ENCODE measurements at regions not wholly inside any gene's neighbourhood (a gene's known extent, or its start where the extent isn't known, plus 50 kb on each side); places are given as distances from the start of the nearest gene placed in this dataset.
"Not testable (repeated sequence)": the region's sequence is repeated elsewhere in the genome, so short reads cannot be mapped to it uniquely, and the experiment has no call there.

DNA sequence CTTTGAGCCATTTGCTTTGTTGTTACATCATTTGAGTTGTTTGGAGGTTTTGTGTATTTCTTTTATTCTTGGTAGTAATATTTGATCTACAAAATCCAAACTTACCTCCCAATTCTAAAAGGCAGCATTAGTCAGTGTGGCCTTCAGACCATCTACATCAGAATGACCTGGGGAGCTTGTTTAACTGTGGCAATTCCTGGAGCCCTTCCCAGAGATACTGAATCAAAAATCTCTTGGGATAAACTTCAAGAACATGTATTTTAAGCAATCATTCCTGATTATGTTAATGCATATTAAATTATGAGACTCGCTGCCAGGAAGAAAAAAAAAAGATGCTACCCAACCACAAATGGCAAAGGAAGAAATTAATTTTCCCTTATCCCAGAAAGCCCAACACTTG, 268.9 kb upstream of the PDE4D start:
- no peak for DNase-seq

DNA sequence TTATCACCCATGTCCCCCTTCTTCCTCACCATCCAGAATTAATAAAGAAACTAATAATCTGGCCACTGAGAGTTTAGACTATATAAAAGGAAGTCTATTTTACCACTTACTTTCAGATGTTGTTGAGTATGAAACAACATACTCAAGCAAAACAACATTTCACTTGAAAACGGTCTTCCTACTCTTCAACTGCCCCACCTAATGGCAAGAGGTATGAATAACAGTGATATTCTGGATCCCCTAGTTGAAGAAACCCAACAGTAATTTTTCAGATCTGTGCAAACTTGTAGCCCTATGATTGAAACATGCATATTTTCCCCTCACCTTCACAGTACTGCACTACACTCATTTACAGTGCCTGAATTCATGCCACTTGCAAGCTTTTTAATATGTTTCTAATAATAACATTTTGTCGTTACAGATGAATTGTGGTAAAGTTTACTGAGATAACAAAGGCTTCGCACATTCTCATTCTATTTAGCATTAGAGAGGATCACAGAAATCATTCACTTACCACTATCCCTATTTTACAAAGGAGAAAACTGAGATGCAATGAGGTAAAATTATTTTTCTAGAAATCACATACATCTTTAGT, 267.9 kb upstream of the PDE4D start:
- no peak for DNase-seq

DNA sequence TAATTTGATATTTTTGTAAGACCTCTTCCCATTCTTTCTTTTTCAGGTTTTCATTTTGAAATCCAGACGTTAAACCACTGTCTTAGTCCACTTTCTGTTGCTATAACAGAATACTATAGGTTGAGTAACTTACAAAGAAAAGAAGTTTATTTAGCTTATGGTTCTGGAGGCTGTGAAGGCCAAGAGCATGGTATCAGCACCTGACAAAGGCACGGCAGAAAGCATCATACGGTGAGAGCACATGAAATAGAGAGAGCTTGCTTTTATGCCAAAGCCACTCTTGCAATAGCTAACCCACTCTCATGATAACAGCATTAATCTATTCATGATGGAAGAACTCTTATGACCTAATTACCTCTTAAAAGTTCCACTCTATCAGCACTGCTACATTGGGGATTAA, 255.6 kb upstream of the PDE4D start:
- DNase-seq: no peak

DNA sequence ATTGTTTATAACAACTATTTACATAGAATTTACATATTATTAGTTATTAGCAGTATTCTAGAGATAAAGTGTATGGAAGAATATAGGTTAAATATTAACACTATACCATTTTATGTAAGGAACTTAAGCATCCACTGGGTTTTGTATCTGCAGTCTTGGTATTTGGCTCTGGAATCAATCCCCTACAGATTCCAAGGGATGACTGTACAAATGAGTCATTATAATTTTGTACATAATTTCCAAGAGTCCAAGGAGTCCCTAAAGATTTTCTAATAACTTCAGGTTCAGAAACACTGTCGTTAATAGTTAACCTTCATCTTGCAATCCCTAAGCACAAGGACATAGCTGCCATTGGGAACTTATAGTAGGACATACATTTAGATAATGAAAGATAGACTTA, 254.8 kb upstream of the PDE4D start:
- no peak for DNase-seq

DNA sequence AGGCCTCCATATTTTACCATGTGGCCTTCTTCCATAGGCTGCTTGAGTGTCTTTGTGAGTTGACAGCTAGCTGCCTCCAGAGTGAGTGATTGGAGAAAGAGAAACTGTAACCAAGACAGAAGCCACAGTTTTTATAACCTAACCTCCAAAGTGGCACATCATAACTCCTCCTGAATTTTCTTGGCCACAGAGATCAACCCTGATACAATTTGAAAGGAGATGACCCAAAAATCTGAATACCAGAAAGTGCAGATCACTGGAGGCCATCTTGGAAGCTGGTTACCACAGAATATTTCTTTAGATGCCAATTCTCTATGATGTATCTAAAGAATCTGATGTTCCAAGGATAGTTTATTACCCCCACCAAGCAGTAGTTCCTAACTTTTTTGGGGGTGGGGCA, 254.3 kb upstream of the PDE4D start:
- no peak for DNase-seq

DNA sequence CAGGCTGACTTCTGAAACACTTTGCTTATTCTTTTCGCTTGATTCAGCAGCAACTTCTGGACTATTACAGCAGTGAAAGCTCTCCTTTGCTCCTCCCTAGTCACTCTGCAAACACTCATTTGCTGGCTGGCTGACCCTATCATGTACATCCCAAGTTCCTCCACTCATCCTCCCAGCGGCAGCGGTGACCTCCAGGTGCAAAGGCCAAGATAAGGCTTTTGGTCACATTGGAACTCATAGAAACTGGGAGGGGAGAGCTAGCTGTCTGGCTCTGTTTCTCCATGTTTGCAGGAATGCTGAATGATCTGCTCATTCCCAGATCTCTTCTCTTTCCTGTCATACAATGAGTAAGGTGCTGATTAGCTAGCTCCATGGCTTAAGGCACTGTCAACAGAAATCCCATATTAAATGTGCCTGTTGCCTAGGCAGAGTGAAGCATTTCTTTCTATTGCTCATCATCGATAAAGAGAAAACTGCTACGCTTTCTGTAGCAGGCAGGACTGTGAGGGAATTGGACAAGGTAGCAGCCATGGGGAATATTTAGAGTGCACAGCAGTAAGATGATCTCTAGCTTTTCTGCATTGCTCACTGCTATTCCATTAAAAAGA, 250.5 kb upstream of the PDE4D start:
- DNase-seq: no peak

DNA sequence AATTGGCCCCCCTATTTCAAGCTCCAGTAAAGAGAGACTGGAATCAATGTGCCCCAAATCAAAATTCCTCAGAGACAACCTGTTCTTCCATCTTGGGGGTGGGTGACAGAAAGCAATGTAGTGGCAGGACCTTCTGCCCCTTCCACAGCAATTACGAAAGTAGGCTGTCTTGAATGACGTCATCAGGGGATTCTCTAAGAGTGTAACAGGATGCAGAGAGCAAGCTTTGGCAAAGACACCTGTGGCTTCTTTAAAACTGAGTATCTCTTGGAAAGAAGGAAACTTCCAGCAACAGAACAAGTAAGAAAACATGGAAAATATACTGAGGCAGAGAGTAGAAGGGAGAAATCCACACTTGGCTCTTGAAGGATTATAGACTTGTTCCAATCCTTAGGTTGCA, 247.6 kb upstream of the PDE4D start:
- DNase-seq: no peak

DNA sequence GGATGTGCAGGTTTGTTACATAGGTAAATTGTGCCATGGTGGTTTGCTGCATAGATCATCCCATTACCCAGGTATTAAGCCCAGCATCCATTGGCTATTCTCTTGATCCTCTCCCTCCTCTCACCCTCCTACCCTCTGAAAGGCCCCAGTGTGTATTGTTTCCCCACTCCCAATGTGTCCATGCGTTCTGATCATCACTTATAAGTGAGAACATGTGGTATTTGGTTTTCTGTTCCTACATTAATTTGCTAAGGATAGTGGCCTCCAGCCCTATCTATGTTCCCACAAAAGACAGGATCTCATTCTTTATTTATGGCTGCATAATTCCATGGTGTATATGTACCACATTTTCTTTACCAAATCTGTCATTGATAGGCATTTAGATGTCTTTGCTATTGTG, 243.3 kb upstream of the PDE4D start:
- DNase-seq: no peak

DNA sequence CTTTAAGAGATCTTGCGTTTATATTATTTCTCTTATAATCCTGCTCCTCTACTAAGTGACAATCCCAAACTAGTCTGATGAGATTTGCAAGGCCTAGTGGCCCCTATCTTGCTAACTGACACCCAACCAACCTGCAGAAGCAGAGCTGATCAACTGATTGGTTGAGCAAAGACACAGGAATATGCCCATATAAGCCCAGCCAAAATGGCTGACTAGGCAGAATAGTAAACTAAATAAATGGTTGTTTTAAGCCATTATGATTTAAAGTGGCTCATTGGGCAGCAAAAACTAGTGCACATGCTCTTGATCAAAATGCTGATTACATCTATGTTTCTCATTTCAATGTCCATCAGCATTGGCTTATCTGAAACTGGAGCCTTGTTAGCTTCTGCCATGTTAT, 238.0 kb upstream of the PDE4D start:
- no peak for DNase-seq

DNA sequence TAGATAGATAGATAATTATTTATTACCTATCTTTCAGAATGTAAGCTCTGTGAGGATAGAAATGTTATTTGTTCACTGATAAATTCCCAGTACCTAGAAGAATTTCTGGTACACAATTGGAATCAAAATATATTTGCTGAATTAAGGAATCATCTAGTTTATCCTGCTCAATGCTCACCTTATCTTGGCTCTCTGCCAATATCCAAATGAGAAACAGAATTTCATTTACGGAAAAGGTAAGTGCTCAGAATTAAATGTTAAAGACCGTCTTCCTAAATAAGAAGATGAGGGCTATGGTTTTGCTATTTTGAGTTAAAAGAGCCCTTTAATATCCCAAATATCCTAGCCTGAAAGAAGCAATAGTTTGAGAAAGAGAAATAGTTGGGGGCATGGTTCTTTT, 232.1 kb upstream of the PDE4D start:
- DNase-seq: no peak

DNA sequence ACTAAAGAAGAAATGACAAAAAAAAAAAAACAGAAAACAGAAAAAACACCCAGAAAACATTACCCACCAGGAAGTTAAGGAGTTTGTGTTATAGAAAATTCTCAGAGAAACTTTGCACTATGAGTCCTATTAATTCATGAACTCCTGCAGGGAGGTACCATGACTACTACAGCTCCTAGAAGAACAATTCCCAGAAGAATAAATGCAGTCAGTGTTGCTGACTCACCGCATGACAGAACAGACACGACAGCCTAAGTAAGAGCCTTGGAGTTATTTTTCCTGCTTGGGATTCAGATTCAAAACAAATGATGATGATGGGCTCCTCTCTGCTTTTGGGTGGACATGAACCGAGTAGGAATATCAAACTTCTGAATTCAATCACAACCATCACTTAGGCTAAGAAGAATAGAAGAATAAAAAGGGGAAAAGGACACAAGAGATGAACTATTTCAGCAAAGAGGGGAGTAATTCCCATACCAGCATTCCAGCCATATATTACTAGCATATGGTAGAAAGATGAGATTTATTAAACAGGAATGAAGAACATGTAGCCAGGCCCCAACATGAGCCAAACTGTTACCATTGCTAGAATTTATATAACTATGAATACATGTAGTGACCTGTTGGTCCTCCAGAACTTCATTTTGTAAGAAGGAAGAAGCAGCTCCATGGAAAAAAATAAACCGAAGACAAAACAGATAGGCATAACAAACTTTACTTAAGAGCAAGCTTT, 209.6 kb upstream of the PDE4D start:
- DNase-seq: no peak

DNA sequence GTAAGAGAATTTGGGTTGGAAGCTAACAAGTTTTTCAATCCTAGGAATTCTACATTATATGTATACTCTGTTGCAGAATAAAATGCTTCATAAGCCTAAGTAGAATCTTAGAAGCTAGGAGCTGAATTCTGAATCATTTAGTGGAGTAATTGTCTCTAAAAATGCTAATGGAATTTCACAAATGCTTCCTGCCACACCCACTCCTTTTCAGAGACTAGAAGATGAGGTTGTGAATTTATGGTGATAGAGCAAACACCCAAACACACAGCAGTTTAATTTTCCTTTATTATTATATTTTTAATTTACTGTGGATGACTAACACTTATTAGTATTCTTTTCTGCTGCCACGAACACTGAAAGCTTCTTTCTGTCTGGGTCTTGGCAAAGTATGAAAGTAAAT, 208.0 kb upstream of the PDE4D start:
- no peak for DNase-seq

DNA sequence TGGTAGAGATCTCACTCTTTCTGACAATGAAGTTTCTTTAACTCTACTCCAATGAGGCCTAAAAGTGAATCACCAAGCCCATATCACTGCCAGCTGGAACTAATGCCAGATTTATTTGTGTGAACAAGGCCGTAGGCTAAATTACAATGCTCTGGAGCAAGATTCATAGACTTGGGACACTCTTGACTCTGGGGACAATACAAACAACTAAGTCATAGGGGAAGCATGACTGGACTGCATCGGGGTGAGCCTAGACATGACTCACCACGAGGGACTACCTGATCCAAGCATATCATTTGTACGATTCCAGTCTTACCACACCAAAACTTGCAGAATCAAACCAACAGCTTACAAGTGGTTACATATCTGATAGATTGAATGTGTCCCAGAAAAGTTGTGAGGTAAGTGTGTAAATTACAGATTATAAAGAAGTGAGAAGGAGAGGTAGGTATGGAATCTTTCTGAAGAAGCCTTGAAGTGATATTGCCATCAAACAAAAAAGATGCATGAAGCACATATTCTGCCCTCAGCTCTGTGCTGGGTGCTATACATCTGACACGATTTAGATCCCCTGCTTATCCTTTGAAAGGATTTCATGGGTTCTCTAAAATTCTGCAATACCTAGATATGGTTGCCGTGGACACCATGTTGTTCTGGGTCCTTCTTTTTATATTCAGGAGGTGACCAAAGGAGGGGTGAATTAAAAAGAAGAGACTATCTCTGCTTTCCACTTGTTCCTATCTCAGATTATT, 199.3 kb upstream of the PDE4D start:
- DNase-seq: no peak

DNA sequence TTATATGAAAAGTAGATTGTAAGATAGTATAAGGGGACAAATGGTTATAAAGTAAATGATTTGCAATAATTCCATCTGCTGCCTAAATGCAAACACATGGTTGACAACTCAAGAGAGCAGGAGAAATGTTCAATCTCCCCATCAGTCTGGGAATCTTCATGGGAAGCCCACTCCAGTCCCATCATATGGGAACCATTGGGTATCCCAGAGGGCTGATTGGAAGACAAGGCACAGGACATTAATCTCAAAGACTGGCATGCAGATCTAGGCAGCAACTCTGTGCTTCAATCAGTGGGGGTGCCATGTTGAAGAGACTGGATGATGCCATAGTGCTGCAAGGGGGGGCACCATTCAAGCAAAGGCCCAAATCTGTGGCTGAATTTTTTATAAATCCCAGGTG, 193.1 kb upstream of the PDE4D start:
- no peak for DNase-seq

DNA sequence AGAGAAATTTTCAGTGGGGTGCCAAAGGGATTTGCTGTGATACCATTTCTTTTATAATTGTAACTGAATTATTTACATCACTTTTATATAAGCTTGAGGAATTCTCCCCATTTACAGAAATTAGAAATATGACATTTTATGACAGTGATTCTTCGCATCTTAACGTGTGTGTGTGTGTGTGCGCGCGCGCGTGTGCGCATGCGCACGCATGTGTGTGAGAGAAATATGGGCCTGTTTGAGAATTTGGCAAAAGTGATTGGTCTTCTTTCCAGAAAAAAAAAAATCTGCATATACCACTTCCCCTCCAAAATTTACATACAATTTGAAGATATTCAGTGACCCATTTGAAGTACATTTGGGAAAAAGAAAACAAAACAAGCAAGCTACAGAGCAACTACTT, 190.7 kb upstream of the PDE4D start:
- no peak for DNase-seq

DNA sequence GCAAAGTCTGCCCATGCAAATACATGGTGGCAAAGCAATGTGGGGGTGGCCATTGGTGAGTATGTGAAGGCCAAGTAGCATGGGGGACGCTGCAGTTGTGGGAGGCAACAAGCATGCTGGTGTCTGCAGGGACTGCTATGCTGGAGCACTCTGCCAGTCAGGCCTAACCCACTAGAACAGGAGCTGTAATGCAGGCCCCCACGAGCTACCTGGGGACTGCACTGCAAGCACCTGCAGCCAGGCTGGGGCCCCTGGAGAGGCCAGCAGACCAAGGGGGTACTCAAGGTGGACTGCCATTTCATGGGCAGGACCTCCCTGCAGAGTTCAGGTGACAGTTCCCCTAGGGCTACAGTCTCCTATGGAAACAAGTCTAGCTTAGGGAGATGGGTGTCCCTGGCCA, 183.8 kb upstream of the PDE4D start:
- DNase-seq: no peak

DNA sequence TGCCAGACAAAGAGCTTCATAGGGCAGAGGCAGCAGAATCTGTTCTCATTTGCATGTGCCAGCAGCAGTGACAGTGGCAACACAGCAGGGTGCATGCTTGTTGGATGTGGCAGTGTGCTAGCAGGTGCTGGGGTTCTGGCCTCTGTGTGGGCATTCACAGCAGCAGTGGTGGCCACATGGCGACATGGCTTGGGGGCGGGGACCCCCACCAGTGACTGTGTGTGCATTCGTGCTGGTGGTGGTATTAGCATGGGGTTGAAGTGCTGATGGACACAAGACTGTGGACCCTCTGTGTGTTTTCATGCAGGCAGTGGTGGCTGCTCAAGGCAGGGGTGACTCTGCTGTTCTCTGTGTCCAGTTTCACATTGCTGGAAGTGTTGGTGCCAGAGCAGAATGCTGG, 183.2 kb upstream of the PDE4D start:
- no peak for DNase-seq

DNA sequence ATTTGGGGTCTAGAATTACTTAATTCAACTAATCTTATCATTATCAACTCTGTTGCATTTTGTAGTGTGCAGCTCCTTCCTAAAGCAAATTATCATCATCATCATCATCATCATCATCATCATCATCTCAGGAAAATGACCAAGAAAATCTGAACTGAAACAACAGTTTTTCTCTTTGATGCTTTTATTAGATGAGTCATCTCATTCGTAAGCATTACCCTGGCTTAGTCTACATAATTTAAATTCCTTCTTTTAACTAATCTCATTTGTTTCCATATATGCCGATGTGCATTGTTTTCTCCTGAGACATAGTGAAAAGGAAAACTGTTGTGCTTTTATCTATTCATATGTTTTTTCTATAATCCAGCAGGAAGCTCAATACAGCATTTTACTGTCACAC, 173.0 kb upstream of the PDE4D start:
- no peak for DNase-seq

DNA sequence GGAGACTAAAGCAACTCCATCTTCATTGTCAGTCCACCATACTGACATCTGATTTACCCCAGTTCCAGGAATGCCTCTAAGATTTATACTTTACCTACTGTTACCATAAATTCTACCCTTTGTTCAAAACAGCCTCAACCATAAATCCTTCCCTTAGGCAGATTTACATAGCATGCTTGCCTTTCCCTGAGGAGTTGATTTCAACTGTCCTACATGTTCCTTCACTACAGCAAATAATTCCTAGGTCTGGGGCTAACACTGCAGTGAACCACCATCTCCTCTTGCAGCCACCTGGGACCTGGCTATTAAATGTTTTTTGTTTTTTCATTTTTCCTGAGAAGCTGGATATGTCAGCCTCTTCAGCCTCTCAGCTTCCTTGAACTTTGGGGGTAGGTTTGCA, 166.9 kb upstream of the PDE4D start:
- no peak for DNase-seq

DNA sequence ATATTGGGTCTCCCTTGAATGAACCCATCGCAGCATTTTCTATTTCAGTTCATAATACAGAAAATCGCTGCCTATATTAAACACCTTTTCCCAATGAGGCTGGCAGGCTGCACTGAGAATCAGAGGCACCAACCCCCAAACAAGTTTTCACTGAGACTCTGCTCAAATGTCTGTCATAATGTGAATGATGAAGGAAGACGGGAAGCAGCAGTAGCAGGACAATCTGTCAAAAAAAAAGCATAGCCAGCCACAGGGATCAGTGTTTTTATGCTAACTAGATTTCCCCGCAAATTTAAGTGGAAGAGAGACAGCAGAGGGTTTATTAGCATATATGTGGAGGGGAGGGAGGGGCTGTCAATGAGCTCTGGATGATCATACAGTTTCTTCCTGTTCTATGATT, 162.7 kb upstream of the PDE4D start:
- no peak for DNase-seq

DNA sequence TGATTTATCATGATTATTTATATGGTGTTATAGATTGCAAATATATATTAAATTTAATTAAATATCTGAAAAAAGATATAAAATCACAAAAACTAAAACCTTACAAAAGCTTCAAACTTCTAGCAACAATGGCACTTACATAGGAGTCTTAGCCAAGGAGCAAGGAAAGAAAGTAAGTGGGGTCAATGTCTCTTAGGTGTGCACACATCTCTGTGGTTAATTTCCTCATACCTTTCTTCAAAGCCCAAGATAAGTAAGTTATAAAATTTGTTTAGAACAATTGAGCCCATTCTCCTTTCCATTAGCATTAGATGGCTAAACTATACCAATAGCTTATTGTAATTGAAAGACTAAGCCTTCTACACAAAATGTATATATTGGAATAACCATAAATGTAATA, 161.6 kb upstream of the PDE4D start:
- no peak for DNase-seq

DNA sequence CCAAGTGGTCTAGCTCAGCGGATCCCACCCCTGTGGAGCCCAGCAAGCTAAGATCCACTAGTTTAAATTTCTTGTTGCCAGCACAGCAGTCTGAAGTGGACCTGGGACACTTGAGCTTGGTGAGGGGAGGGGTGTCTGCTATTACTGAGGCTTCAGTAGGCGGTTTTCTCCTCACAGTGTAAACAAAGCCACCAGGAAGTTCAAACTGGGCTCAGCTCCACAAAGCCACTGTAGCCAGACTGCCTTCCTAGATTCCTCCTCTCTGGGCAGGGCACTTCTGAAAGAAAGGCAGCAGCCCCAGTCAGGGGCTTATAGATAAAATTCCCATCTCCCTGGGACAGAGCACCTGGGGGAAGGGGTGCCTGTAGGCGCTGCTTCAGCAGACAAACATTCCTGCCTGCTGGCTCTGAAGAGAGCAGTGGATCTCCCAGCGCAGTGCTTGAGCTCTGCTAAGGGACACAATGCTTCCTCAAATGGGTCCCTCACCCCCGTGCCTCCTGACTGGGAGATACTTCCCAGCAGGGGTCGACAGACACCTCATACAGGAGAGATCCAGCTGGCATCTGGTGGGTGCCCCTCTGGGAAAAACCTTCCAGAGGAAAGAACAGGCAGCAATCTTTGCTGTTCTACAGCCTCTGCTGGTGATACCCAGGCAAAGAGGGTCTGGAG, 148.6 kb upstream of the PDE4D start:
- DNase-seq: not testable (repeated sequence)

DNA sequence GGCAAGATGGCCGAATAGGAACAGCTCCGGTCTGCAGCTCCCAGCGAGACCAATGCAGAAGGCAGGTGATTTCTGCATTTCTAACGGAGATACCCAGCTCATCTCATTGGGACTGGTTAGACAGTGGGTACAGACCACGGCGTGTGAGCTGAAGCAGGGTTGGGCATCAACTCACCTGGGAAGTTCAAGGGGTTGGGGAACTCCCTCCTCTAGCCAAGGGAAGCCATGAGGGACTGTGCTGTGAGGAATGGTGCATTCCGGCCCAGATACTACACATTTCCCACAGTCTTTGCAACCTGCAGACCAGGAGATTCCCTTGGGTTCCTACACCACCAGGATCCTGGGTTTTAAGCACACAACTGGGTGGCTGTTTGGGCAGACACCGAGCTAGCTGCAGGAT, 148.0 kb upstream of the PDE4D start:
- not testable (repeated sequence) for DNase-seq

Data from GDM1 (cell line).